IMR-90 (cell line): ENCODE measurements at regions not wholly inside any gene's neighbourhood (a gene's known extent, or its start where the extent isn't known, plus 50 kb on each side); places are given as distances from the start of the nearest gene placed in this dataset.

ENCODE experiments used
- ATAC-seq: fragments of 200-7000 bp; cut with Tn5 transposase; 2 replicates; pipeline ENCODE4 v1.9.1; 2020; ENCODE audit warnings: low read depth, mild to moderate bottlenecking, moderate library complexity
- BruUV-seq: library from RNA; stranded (reverse); fragments of 400-500 nt; replicated peaks from 2 replicates; lab custom pipeline; 2021; lab: Mats Ljungman, UMichigan
- CTCF ChIA-PET: fragments of 300-600 bp; formaldehyde crosslinking; extraction: SDS; loops from one replicate; lab custom pipeline; 2021; ENCODE audit warnings: antibody characterized with exemption; lab: Yijun Ruan, JAX
- POLR2A ChIA-PET: fragments of 300-600 bp; sonication (Branson Sonifier 250); formaldehyde crosslinking; loops from one replicate; lab custom pipeline; 2022; ENCODE audit warnings: antibody characterized with exemption; ENCODE audit not compliant: unreplicated experiment; lab: Charles Lee
- DNase-seq: peaks from one replicate; pipeline ENCODE4 v3.0.0; 2013
- H2AFZ ChIP-seq: replicated peaks from 2 replicates; pipeline ENCODE3; 2013; ENCODE audit warnings: low read length, mild to moderate bottlenecking; ENCODE audit not compliant: poor library complexity
- H2AK5ac ChIP-seq: 2 replicates; pipeline ENCODE4 v1.6.1; 2013; ENCODE audit warnings: low read depth, low read length, inconsistent platforms
- H2AK9ac ChIP-seq: replicated peaks from 2 replicates; pipeline ENCODE3; 2013; ENCODE audit warnings: mild to moderate bottlenecking, low read depth, low read length, moderate library complexity; ENCODE audit not compliant: poor library complexity
- H2BK120ac ChIP-seq: 2 replicates; pipeline ENCODE4 v1.6.1; 2013; ENCODE audit warnings: low read depth, low read length, inconsistent platforms
- H2BK15ac ChIP-seq: 3 replicates; pipeline ENCODE4 v1.6.1; 2013; ENCODE audit warnings: low read depth, low read length, inconsistent platforms
- H2BK20ac ChIP-seq: 2 replicates; pipeline ENCODE4 v1.6.1; 2013; ENCODE audit warnings: low read depth, mild to moderate bottlenecking, inconsistent platforms, low read length, moderate library complexity
- H2BK5ac ChIP-seq: 2 replicates; pipeline ENCODE4 v1.6.1; 2013; ENCODE audit warnings: mild to moderate bottlenecking, low read depth, low read length, inconsistent platforms; ENCODE audit not compliant: poor library complexity, severe bottlenecking
- H3K14ac ChIP-seq: replicated peaks from 2 replicates; pipeline ENCODE4 v1.6.1; 2013; ENCODE audit warnings: low read depth, low read length, inconsistent platforms
- H3K18ac ChIP-seq: 2 replicates; pipeline ENCODE4 v1.6.1; 2013; ENCODE audit warnings: low read depth, low read length, control low read depth
- H3K23ac ChIP-seq: 2 replicates; pipeline ENCODE4 v1.6.1; 2013; ENCODE audit warnings: low read depth, low read length, inconsistent platforms
- H3K27ac ChIP-seq: 2 replicates; pipeline ENCODE4 v1.5.1; 2013; ENCODE audit warnings: mild to moderate bottlenecking, control low read depth, low read length; ENCODE audit not compliant: insufficient read depth
- H3K27me3 ChIP-seq: 2 replicates; pipeline ENCODE4 v1.6.1; 2013; ENCODE audit warnings: low read length; ENCODE audit not compliant: control insufficient read depth, insufficient read depth
- H3K36me3 ChIP-seq: 2 replicates; pipeline ENCODE4 v1.6.1; 2013; ENCODE audit warnings: low read length, mixed read lengths; ENCODE audit not compliant: control insufficient read depth, insufficient read depth
- H3K4ac ChIP-seq: 2 replicates; pipeline ENCODE4 v1.6.1; 2013; ENCODE audit warnings: low read depth, low read length, inconsistent platforms
- H3K4me1 ChIP-seq: 2 replicates; pipeline ENCODE4 v1.6.1; 2013; ENCODE audit warnings: low read length, mixed read lengths; ENCODE audit not compliant: control insufficient read depth, insufficient read depth
- H3K4me2 ChIP-seq: 2 replicates; pipeline ENCODE4 v1.6.1; 2013; ENCODE audit warnings: low read depth, mild to moderate bottlenecking, control low read depth, low read length, moderate library complexity
- H3K4me3 ChIP-seq: 2 replicates; pipeline ENCODE4 v1.5.1; 2013; ENCODE audit warnings: low read depth, mild to moderate bottlenecking, control low read depth, low read length, moderate library complexity; ENCODE audit not compliant: insufficient read depth
- H3K56ac ChIP-seq: 2 replicates; pipeline ENCODE4 v1.6.1; 2013; ENCODE audit warnings: low read length, inconsistent platforms; ENCODE audit not compliant: insufficient read depth; ENCODE audit errors: extremely low read depth
- H3K79me1 ChIP-seq, 2 experiments: 2 replicates each; pipeline ENCODE4 v1.6.1; 2013; ENCODE audit warnings: low read length in 2 of 2, inconsistent platforms in 1 of 2, low read depth in 1 of 2
- H3K9ac ChIP-seq: 2 replicates; pipeline ENCODE4 v1.6.1; 2013; ENCODE audit warnings: low read depth, low read length, control low read depth
- H3K9me1 ChIP-seq: 2 replicates; pipeline ENCODE4 v1.6.1; 2013; ENCODE audit warnings: low read length, inconsistent platforms; ENCODE audit not compliant: insufficient read depth
- H3K9me3 ChIP-seq: 2 replicates; pipeline ENCODE4 v1.6.1; 2013; ENCODE audit warnings: low read length; ENCODE audit not compliant: control insufficient read depth, insufficient read depth
- H4K20me1 ChIP-seq: 2 replicates; pipeline ENCODE4 v1.6.1; 2013; ENCODE audit warnings: low read length, inconsistent platforms; ENCODE audit not compliant: insufficient read depth
- H4K5ac ChIP-seq: 2 replicates; pipeline ENCODE4 v1.6.1; 2013; ENCODE audit warnings: mild to moderate bottlenecking, low read depth, low read length, control low read depth
- H4K8ac ChIP-seq, 2 experiments: 2 replicates each; pipeline ENCODE4 v1.6.1; 2013; ENCODE audit warnings: low read depth in 2 of 2, low read length in 2 of 2, control low read depth in 1 of 2, inconsistent platforms in 1 of 2
- H4K91ac ChIP-seq: 2 replicates; pipeline ENCODE4 v1.6.1; 2013; ENCODE audit warnings: low read depth, low read length, inconsistent platforms; ENCODE audit not compliant: insufficient read depth
- BHLHE40 ChIP-seq: fragments of 150-350 bp; IDR thresholded peaks from 2 replicates; pipeline ENCODE4 v1.6.1; 2016; ENCODE audit warnings: mild to moderate bottlenecking, low read depth, low read length
- CEBPB ChIP-seq: IDR thresholded peaks from 2 replicates; pipeline ENCODE4 v1.6.1; 2012; ENCODE audit warnings: low read depth, low read length, improper control_type of control experiment
- CHD1 ChIP-seq: IDR thresholded peaks from 2 replicates; pipeline ENCODE4 v1.6.1; 2012; ENCODE audit warnings: low read depth, low read length, improper control_type of control experiment
- FOS ChIP-seq: fragments of 150-350 bp; IDR thresholded peaks from 2 replicates; pipeline ENCODE4 v1.6.1; 2016; ENCODE audit warnings: low read depth, low read length
- MAFK ChIP-seq: IDR thresholded peaks from 2 replicates; pipeline ENCODE4 v1.6.1; 2012; ENCODE audit warnings: low read depth, low read length, improper control_type of control experiment
- MAZ ChIP-seq: IDR thresholded peaks from 2 replicates; pipeline ENCODE4 v1.6.1; 2012; ENCODE audit warnings: low read depth, mild to moderate bottlenecking, low read length, improper control_type of control experiment, moderate library complexity, borderline replicate concordance
- MXI1 ChIP-seq: IDR thresholded peaks from 2 replicates; pipeline ENCODE4 v1.6.1; 2012; ENCODE audit warnings: low read depth, mild to moderate bottlenecking, low read length, moderate library complexity, borderline replicate concordance
- NFE2L2 ChIP-seq: fragments of 150-350 bp; IDR thresholded peaks from 2 replicates; pipeline ENCODE4 v1.6.1; 2016; ENCODE audit warnings: low read depth, mild to moderate bottlenecking, low read length
- POLR2A ChIP-seq: IDR thresholded peaks from 2 replicates; pipeline ENCODE4 v1.6.1; 2012; ENCODE audit warnings: mild to moderate bottlenecking, low read depth, low read length
- RAD21 ChIP-seq: IDR thresholded peaks from 2 replicates; pipeline ENCODE4 v1.6.1; 2012; ENCODE audit warnings: low read length, improper control_type of control experiment
- RCOR1 ChIP-seq: IDR thresholded peaks from 2 replicates; pipeline ENCODE4 v1.6.1; 2012; ENCODE audit warnings: mild to moderate bottlenecking, low read length, improper control_type of control experiment; ENCODE audit not compliant: insufficient replicate concordance
- RFX5 ChIP-seq: IDR thresholded peaks from 2 replicates; pipeline ENCODE4 v1.8.0; 2012; ENCODE audit warnings: low read depth, mild to moderate bottlenecking, low read length, moderate library complexity
- SMC3 ChIP-seq: fragments of 150-350 bp; IDR thresholded peaks from 2 replicates; pipeline ENCODE4 v1.6.1; 2016; ENCODE audit warnings: low read depth, mild to moderate bottlenecking, antibody characterized with exemption, low read length, moderate library complexity
- WGBS, 2 experiments: methylation state at CpG; one replicate each; pipeline versions ENCODE4 v1.1.5 to v1.1.7; 2013; ENCODE audit warnings: missing lambda C conversion rate in 2 of 2; ENCODE audit not compliant: insufficient read length in 1 of 2; ENCODE audit errors: extremely low coverage in 2 of 2; 5-methylcytosine and 5-hydroxymethylcytosine counted together
- dilution Hi-C: fragments of 300-500 bp; cut with HindIII; formaldehyde crosslinking; loops from one replicate; pipeline ENCODE4 v1.14.3; 2018; ENCODE audit warnings: low sequenced_read_pairs; ENCODE audit not compliant: unreplicated experiment
- in situ Hi-C: fragments of 300-500 bp; cut with MboI; formaldehyde crosslinking; loops from 3 replicates; pipeline ENCODE4 v1.14.3; 2019; ENCODE audit warnings: low sequenced_read_pairs, inconsistent platforms, mixed read lengths
- intact Hi-C: fragments of 100-400 bp; cut with micrococcal nuclease; formaldehyde crosslinking; loops from 2 replicates; pipeline ENCODE4 v1.10.0; 2022
- TF ChIP-seq, protein P1 (sequence below): fragments of 150-350 bp; IDR thresholded peaks from 2 replicates; pipeline ENCODE4 v1.6.1; 2016; ENCODE audit warnings: low read depth, mild to moderate bottlenecking, low read length, moderate library complexity, borderline replicate concordance
- TF ChIP-seq, protein P2 (sequence below): conservative IDR thresholded peaks from 2 replicates; pipeline ENCODE4 v1.5.1; 2012; ENCODE audit warnings: mild to moderate bottlenecking, low read depth, low read length, improper control_type of control experiment
- TF ChIP-seq, protein P3 (sequence below): fragments of 150-350 bp; IDR thresholded peaks from 2 replicates; pipeline ENCODE4 v1.6.1; 2017; ENCODE audit warnings: mild to moderate bottlenecking, antibody characterized with exemption, low read length, low read depth

DNA sequence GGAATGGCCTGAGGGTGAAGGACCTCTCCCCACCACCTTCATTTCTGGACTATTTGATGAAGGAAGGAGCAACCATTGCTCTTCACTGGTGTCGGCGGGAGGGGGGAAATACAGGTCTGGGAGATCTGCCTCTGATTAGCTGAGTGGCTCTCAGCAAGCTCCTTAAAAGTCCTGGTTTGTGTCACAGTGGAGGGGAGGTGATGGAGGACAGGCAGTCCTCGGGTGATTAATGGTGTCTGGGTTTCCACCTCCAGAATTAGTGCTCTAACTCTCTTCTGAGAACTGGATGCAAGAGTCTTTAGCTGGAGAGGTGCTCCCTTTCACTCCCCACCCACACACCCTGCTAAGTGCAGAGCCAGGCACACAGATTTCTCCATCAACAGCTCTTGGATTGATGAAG lies 83.2 kb downstream of the TTC32 start:
- H2BK15ac ChIP-seq = peak overlapping the region; percentile 4; the same call in 1 of the 3 replicates
- peaks cover 19% of the 10 kb centered on the region for H3K4me1 ChIP-seq
- peak overlapping the region in 1 of 2 experiments; percentile 27; a peak in 1 of 4 replicates for H4K8ac ChIP-seq
- no peak overlapping the region for H3K18ac ChIP-seq
- no peak for TF ChIP-seq RAD21
- TF ChIP-seq RFX5 = no peak
- TF ChIP-seq MAZ = no peak
- TF ChIP-seq, protein P1, sequence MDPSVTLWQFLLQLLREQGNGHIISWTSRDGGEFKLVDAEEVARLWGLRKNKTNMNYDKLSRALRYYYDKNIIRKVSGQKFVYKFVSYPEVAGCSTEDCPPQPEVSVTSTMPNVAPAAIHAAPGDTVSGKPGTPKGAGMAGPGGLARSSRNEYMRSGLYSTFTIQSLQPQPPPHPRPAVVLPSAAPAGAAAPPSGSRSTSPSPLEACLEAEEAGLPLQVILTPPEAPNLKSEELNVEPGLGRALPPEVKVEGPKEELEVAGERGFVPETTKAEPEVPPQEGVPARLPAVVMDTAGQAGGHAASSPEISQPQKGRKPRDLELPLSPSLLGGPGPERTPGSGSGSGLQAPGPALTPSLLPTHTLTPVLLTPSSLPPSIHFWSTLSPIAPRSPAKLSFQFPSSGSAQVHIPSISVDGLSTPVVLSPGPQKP = no peak
- no peak for TF ChIP-seq MAFK
- TF ChIP-seq MXI1 = no peak
- TF ChIP-seq BHLHE40 = no peak
- TF ChIP-seq NFE2L2 = no peak
- TF ChIP-seq, protein P2, sequence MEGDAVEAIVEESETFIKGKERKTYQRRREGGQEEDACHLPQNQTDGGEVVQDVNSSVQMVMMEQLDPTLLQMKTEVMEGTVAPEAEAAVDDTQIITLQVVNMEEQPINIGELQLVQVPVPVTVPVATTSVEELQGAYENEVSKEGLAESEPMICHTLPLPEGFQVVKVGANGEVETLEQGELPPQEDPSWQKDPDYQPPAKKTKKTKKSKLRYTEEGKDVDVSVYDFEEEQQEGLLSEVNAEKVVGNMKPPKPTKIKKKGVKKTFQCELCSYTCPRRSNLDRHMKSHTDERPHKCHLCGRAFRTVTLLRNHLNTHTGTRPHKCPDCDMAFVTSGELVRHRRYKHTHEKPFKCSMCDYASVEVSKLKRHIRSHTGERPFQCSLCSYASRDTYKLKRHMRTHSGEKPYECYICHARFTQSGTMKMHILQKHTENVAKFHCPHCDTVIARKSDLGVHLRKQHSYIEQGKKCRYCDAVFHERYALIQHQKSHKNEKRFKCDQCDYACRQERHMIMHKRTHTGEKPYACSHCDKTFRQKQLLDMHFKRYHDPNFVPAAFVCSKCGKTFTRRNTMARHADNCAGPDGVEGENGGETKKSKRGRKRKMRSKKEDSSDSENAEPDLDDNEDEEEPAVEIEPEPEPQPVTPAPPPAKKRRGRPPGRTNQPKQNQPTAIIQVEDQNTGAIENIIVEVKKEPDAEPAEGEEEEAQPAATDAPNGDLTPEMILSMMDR = no peak
- TF ChIP-seq FOS = no peak
- no peak for TF ChIP-seq CEBPB
- no peak for TF ChIP-seq RCOR1
- no peak for TF ChIP-seq POLR2A
- no peak for TF ChIP-seq SMC3
- TF ChIP-seq, protein P3, sequence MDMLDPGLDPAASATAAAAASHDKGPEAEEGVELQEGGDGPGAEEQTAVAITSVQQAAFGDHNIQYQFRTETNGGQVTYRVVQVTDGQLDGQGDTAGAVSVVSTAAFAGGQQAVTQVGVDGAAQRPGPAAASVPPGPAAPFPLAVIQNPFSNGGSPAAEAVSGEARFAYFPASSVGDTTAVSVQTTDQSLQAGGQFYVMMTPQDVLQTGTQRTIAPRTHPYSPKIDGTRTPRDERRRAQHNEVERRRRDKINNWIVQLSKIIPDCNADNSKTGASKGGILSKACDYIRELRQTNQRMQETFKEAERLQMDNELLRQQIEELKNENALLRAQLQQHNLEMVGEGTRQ = no peak
- no peak for TF ChIP-seq CHD1
- H2AK5ac ChIP-seq = peak overlapping the region; percentile 31; the same call in 1 of the 2 replicates
- no peak overlapping the region for H3K9ac ChIP-seq
- no peaks in the 10 kb centered on the region for H3K79me1 ChIP-seq
- intact Hi-C loops = no loop called here
- ChIA-PET CTCF (interaction anchor here (1.1 kb wide), 1 partner anchor 19 kb away, joined by 4 read pairs; no protein-coding TSS in a partner anchor), POLR2A (no interaction called here)
- in situ Hi-C loops = no loop called here
- no TSS peak for BruUV-seq
- 100% methylated on average over 2 of the region's 3 CpGs; no CpG with 5 or more reads in 1 of the 2 experiments for WGBS, 2 experiments
- H2AFZ ChIP-seq = no peak overlapping the region
- H3K23ac ChIP-seq = no peak overlapping the region; the same call in 1 of the 2 replicates
- no peak overlapping the region for H3K4me3 ChIP-seq
- H3K27me3 ChIP-seq = no peaks in the 10 kb centered on the region
- H3K27ac ChIP-seq = no peak overlapping the region
- DNase-seq (no peak), ATAC-seq (no peak)
- H3K14ac ChIP-seq = peak overlapping the region; percentile 45; the same call in 1 of the 2 replicates
- H3K56ac ChIP-seq = no peak overlapping the region
- no peak overlapping the region for H3K4me2 ChIP-seq
- H4K91ac ChIP-seq = peak overlapping the region; percentile 57; the same call in 1 of the 2 replicates
- peaks cover 3% of the 10 kb centered on the region for H3K9me1 ChIP-seq
- H2BK120ac ChIP-seq = peak overlapping the region; percentile 75
- dilution Hi-C loops = no loop called here
- H2BK5ac ChIP-seq = peak overlapping the region; percentile 10
- no peaks in the 10 kb centered on the region for H3K36me3 ChIP-seq
- peak overlapping the region; percentile 87 for H2BK20ac ChIP-seq
- peak overlapping the region; percentile 58 for H3K4ac ChIP-seq
- H4K5ac ChIP-seq = no peak overlapping the region
- H2AK9ac ChIP-seq = peak overlapping the region; percentile 63
- no peaks in the 10 kb centered on the region for H4K20me1 ChIP-seq
- H3K9me3 ChIP-seq = no peaks in the 10 kb centered on the region
